Glutamatergic neuron (in vitro differentiated cells): ENCODE measurements at regions not wholly inside any gene's neighbourhood (a gene's known extent, or its start where the extent isn't known, plus 50 kb on each side); places are given as distances from the start of the nearest gene placed in this dataset.
"Not testable (repeated sequence)": the region's sequence is repeated elsewhere in the genome, so short reads cannot be mapped to it uniquely, and the experiment has no call there.

ENCODE experiments used
- DNase-seq: peaks from one replicate; pipeline ENCODE4 v3.0.0; 2022
- H3K27ac Mint-ChIP-seq: one replicate; pipeline ENCODE4 v1.8.0; 2020; ENCODE audit warnings: mild to moderate bottlenecking, mixed read lengths, inconsistent platforms; ENCODE audit not compliant: unreplicated experiment
- H3K27me3 Mint-ChIP-seq: one replicate; pipeline ENCODE4 v1.8.0; 2020; ENCODE audit warnings: mild to moderate bottlenecking, moderate library complexity, mixed read lengths, inconsistent platforms; ENCODE audit not compliant: unreplicated experiment
- H3K36me3 Mint-ChIP-seq: one replicate; pipeline ENCODE4 v1.8.0; 2020; ENCODE audit warnings: mild to moderate bottlenecking, mixed read lengths, inconsistent platforms; ENCODE audit not compliant: unreplicated experiment
- H3K4me1 Mint-ChIP-seq: one replicate; pipeline ENCODE4 v1.8.0; 2020; ENCODE audit warnings: mild to moderate bottlenecking, low read depth, mixed read lengths, inconsistent platforms; ENCODE audit not compliant: unreplicated experiment
- H3K4me3 Mint-ChIP-seq: one replicate; pipeline ENCODE4 v1.8.0; 2020; ENCODE audit warnings: mild to moderate bottlenecking, mixed read lengths, inconsistent platforms; ENCODE audit not compliant: unreplicated experiment
- H3K9me3 Mint-ChIP-seq: one replicate; pipeline ENCODE4 v1.8.0; 2020; ENCODE audit warnings: mild to moderate bottlenecking, moderate library complexity, mixed read lengths, inconsistent platforms; ENCODE audit not compliant: unreplicated experiment
- CTCF ChIP-seq: fragments of 200-600 bp; sonication (generic); IDR thresholded peaks from one replicate; pipeline ENCODE4 v1.5.0; 2021; ENCODE audit not compliant: partially characterized antibody, unreplicated experiment

GRCh38 chr12:63508543-63508942 lies 159.8 kb downstream of the DPY19L2 start:
- no peak for TF ChIP-seq CTCF
- no peak for DNase-seq
- H3K36me3 Mint-ChIP-seq = no peaks in the 10 kb centered on the region
- H3K27ac Mint-ChIP-seq = no peak overlapping the region
- no peak overlapping the region for H3K4me3 Mint-ChIP-seq
- H3K27me3 Mint-ChIP-seq = no peaks in the 10 kb centered on the region
- H3K9me3 Mint-ChIP-seq = peaks cover 2% of the 10 kb centered on the region
- no peaks in the 10 kb centered on the region for H3K4me1 Mint-ChIP-seq

GRCh38 chr12:63499567-63499966 lies 168.7 kb downstream of the DPY19L2 start:
- Mint-ChIP-seq H3K4me3 (no peak overlapping the region), H3K9me3 (no peaks in the 10 kb centered on the region), H3K27me3 (peaks cover 3% of the 10 kb centered on the region), H3K36me3 (no peaks in the 10 kb centered on the region), H3K4me1 (no peaks in the 10 kb centered on the region), H3K27ac (no peak overlapping the region)
- no peak for DNase-seq
- no peak for TF ChIP-seq CTCF

GRCh38 chr12:63498239-63498638 lies 170.1 kb downstream of the DPY19L2 start:
- no peak overlapping the region for H3K4me3 Mint-ChIP-seq
- no peaks in the 10 kb centered on the region for H3K4me1 Mint-ChIP-seq
- no peak for DNase-seq
- no peaks in the 10 kb centered on the region for H3K36me3 Mint-ChIP-seq
- no peak overlapping the region for H3K27ac Mint-ChIP-seq
- H3K9me3 Mint-ChIP-seq = no peaks in the 10 kb centered on the region
- TF ChIP-seq CTCF = no peak
- peaks cover 3% of the 10 kb centered on the region for H3K27me3 Mint-ChIP-seq

GRCh38 chr12:63496654-63497053 lies 171.6 kb downstream of the DPY19L2 start:
- peaks cover 3% of the 10 kb centered on the region for H3K27me3 Mint-ChIP-seq

GRCh38 chr12:63495974-63496373 lies 172.3 kb downstream of the DPY19L2 start:
- H3K27ac Mint-ChIP-seq = no peak overlapping the region
- no peaks in the 10 kb centered on the region for H3K9me3 Mint-ChIP-seq
- H3K36me3 Mint-ChIP-seq = no peaks in the 10 kb centered on the region
- H3K27me3 Mint-ChIP-seq = peaks cover 3% of the 10 kb centered on the region
- DNase-seq = no peak
- H3K4me3 Mint-ChIP-seq = no peak overlapping the region
- no peak for TF ChIP-seq CTCF
- no peaks in the 10 kb centered on the region for H3K4me1 Mint-ChIP-seq

More at GRCh38 chr12:63496654-63497053, 171.6 kb downstream of the DPY19L2 start:
- Mint-ChIP-seq H3K4me1 (no peaks in the 10 kb centered on the region), H3K36me3 (no peaks in the 10 kb centered on the region), H3K9me3 (no peaks in the 10 kb centered on the region), H3K27ac (no peak overlapping the region), H3K4me3 (no peak overlapping the region)
- TF ChIP-seq CTCF = no peak
- no peak for DNase-seq

- not testable (repeated sequence) for H3K4me1 Mint-ChIP-seq, H3K36me3 Mint-ChIP-seq, H3K4me3 Mint-ChIP-seq, H3K9me3 Mint-ChIP-seq, H3K27ac Mint-ChIP-seq, DNase-seq, H3K27me3 Mint-ChIP-seq
Measured at GRCh38 chr12:63493357-63493756, 174.9 kb downstream of the DPY19L2 start.
